AG09309 (cell line): ENCODE measurements at regions not wholly inside any gene's neighbourhood (a gene's known extent, or its start where the extent isn't known, plus 50 kb on each side); places are given as distances from the start of the nearest gene placed in this dataset.
"Not testable (repeated sequence)": the region's sequence is repeated elsewhere in the genome, so short reads cannot be mapped to it uniquely, and the experiment has no call there.

Experiments used
- DNase-seq: peaks from one replicate; pipeline ENCODE4 v3.0.0-alpha.2; 2010; ENCODE audit warnings: low read depth
- H3K4me3 ChIP-seq: 2 replicates; pipeline ENCODE4 v1.5.1; 2011; ENCODE audit warnings: mild to moderate bottlenecking, low read depth, low read length, moderate library complexity; ENCODE audit not compliant: control insufficient read depth
- CTCF ChIP-seq: IDR thresholded peaks from 2 replicates; pipeline ENCODE4 v1.5.1; 2011; ENCODE audit warnings: mild to moderate bottlenecking, low read depth, low read length, inconsistent platforms; ENCODE audit not compliant: insufficient read depth, control insufficient read depth; ENCODE audit errors: missing control alignments

- TF ChIP-seq CTCF = no peak
- no peak overlapping the region for H3K4me3 ChIP-seq
- no peak for DNase-seq
Measured at GRCh38 chr6:139448998-139449610, 74.7 kb upstream of the CITED2 start.

- no peak overlapping the region for H3K4me3 ChIP-seq
- no peak for TF ChIP-seq CTCF
- DNase-seq = no peak
Measured at GRCh38 chr6:139448051-139448649, 73.7 kb upstream of the CITED2 start.

GRCh38 chr6:139447656-139447975 is 73.2 kb upstream of the CITED2 start:
- no peak overlapping the region for H3K4me3 ChIP-seq
- no peak for DNase-seq
- TF ChIP-seq CTCF = no peak

GRCh38 chr6:139446768-139447655 is 72.6 kb upstream of the CITED2 start:
- no peak overlapping the region for H3K4me3 ChIP-seq
- DNase-seq = no peak
- TF ChIP-seq CTCF = no peak

GRCh38 chr6:139446138-139446715 is 71.8 kb upstream of the CITED2 start:
- TF ChIP-seq CTCF = no peak
- no peak for DNase-seq
- H3K4me3 ChIP-seq = no peak overlapping the region

GRCh38 chr6:139444273-139444787 is 69.9 kb upstream of the CITED2 start:
- H3K4me3 ChIP-seq, DNase-seq: not testable (repeated sequence)
